Lung (tissue), 11 donors: ENCODE measurements at regions not wholly inside any gene's neighbourhood (a gene's known extent, or its start where the extent isn't known, plus 50 kb on each side); places are given as distances from the start of the nearest gene placed in this dataset.

ENCODE experiments used
- ATAC-seq: fragments of 200-7000 bp; cut with Tn5 transposase; one replicate; pipeline ENCODE4 v1.9.1; 2020; ENCODE audit warnings: moderate number of reproducible peaks; ENCODE audit not compliant: insufficient read depth, low FRiP score
- DNase-seq, 3 donors: peaks; one replicate each; pipeline ENCODE4 v3.0.0-alpha.2; 2013 to 2017
- H3K27ac ChIP-seq, 2 donors: one replicate each; pipeline ENCODE4 v1.5.1; 2013; ENCODE audit warnings: mild to moderate bottlenecking in 2 of 2, moderate library complexity in 2 of 2, control low read depth in 1 of 2, inconsistent platforms in 1 of 2, low read depth in 1 of 2, low read length in 1 of 2
- H3K27me3 ChIP-seq, 3 donors: one replicate each; pipeline ENCODE4 v1.5.1; 2013; ENCODE audit warnings: low read length in 2 of 3; ENCODE audit not compliant: control insufficient read depth in 3 of 3, insufficient read depth in 3 of 3
- H3K36me3 ChIP-seq, 4 donors: one replicate each; pipeline ENCODE4 v1.5.1; 2013; ENCODE audit warnings: low read length in 4 of 4, mild to moderate bottlenecking in 1 of 4, moderate library complexity in 1 of 4; ENCODE audit not compliant: control insufficient read depth in 4 of 4, insufficient read depth in 4 of 4
- H3K4me1 ChIP-seq, 5 donors: one replicate each; pipeline ENCODE4 v1.5.1; 2013; ENCODE audit warnings: low read length in 5 of 5, mild to moderate bottlenecking in 2 of 5, moderate library complexity in 1 of 5; ENCODE audit not compliant: control insufficient read depth in 5 of 5, insufficient read depth in 5 of 5
- H3K4me3 ChIP-seq: one replicate; pipeline ENCODE4 v1.5.1; 2013; ENCODE audit warnings: mild to moderate bottlenecking, control low read depth, moderate library complexity
- H3K9ac ChIP-seq, 2 donors: one replicate each; pipeline ENCODE4 v1.5.1; 2013; ENCODE audit warnings: low read length in 2 of 2, control low read depth in 1 of 2; ENCODE audit not compliant: insufficient read depth in 1 of 2
- H3K9me3 ChIP-seq, 4 donors: one replicate each; pipeline ENCODE4 v1.5.1; 2013; ENCODE audit warnings: low read length in 3 of 4, mild to moderate bottlenecking in 1 of 4, moderate library complexity in 1 of 4; ENCODE audit not compliant: control insufficient read depth in 4 of 4, insufficient read depth in 3 of 4
- WGBS, 2 donors: extraction: QIAGEN DNeasy Blood & Tissue Kit; methylation state at CpG; one replicate each; pipeline ENCODE4 v1.1.7; 2013; 5-methylcytosine and 5-hydroxymethylcytosine counted together
- TF ChIP-seq, protein P1 (sequence below): IDR thresholded peaks from 2 replicates; pipeline ENCODE4 v1.5.1; 2012; ENCODE audit warnings: mild to moderate bottlenecking; ENCODE audit errors: control extremely low read depth, extremely low read depth
- donor health status: control.
- donor health status: control.
- donor health status: Bipolar disorder and iron deficiency.
- donor health status: healthy.
- donor health status: DM: yes; HTN: yes; CAD: no.

DNA sequence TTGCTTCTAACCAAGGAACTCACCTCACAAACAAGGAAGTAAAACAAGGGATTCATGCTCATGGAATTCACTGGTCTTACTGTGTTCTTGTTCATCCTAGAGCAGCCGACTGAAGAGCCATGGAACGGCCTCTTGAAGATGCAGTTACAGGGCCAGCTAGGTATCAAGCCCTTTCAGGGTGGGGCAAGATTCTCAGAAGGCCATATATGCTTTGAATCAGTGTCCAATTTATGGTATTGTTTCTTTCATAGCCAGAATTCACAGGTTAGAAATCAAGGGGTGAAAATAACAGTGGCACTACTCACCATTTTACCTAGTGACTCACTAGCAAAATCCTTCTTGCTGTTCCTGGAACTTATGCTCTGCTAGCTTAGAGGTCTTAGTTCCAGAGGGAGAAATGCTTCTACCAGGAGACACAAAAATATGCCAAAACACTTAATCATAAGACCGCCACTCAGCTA is 159.5 kb upstream of the CDH10 start:
- TF ChIP-seq, protein P1, sequence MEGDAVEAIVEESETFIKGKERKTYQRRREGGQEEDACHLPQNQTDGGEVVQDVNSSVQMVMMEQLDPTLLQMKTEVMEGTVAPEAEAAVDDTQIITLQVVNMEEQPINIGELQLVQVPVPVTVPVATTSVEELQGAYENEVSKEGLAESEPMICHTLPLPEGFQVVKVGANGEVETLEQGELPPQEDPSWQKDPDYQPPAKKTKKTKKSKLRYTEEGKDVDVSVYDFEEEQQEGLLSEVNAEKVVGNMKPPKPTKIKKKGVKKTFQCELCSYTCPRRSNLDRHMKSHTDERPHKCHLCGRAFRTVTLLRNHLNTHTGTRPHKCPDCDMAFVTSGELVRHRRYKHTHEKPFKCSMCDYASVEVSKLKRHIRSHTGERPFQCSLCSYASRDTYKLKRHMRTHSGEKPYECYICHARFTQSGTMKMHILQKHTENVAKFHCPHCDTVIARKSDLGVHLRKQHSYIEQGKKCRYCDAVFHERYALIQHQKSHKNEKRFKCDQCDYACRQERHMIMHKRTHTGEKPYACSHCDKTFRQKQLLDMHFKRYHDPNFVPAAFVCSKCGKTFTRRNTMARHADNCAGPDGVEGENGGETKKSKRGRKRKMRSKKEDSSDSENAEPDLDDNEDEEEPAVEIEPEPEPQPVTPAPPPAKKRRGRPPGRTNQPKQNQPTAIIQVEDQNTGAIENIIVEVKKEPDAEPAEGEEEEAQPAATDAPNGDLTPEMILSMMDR, result no peak
- ATAC-seq (no peak), DNase-seq (no peak)
- H3K4me1 ChIP-seq, result no peaks in the 10 kb centered on the region
- no peaks in the 10 kb centered on the region for H3K9me3 ChIP-seq
- no peaks in the 10 kb centered on the region for H3K27me3 ChIP-seq
- H3K4me3 ChIP-seq, result no peak overlapping the region
- no peak overlapping the region for H3K9ac ChIP-seq
- H3K36me3 ChIP-seq, result no peaks in the 10 kb centered on the region
- 89 to 91% methylated on average over 3 of the region's 3 CpGs for WGBS, 2 donors
- no peak overlapping the region for H3K27ac ChIP-seq

DNA sequence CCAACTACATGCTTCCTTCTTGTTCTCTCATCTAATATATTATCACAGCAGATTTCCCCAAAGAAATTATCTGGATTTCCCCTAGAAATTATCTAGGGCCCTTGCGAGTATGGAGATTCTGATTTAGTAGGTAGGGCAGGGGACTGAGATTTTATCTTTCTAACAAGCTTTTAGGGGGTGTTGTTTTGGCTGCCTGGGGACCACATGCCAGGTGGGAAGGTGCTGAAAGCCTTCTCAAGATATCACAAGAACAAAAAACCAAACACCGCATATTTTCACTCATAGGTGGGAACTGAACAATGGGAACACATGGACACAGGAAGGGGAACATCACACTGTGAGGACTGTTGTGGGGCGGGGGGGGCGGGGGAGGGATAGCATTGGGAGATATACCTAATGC is 146.5 kb upstream of the CDH10 start:
- WGBS, 2 donors, result 81 to 86% methylated on average over 4 of the region's 4 CpGs
- Histone ChIP-seq H3K4me1 (no peaks in the 10 kb centered on the region), H3K36me3 (no peaks in the 10 kb centered on the region), H3K9me3 (peaks cover 0 to 4% (median 0%) of the 10 kb centered on the region in 4 donors), H3K9ac (no peak overlapping the region), H3K4me3 (no peak overlapping the region), H3K27me3 (no peaks in the 10 kb centered on the region), H3K27ac (no peak overlapping the region)
- no peak for ATAC-seq
- DNase-seq, result no peak
- TF ChIP-seq, protein P1, result no peak

DNA sequence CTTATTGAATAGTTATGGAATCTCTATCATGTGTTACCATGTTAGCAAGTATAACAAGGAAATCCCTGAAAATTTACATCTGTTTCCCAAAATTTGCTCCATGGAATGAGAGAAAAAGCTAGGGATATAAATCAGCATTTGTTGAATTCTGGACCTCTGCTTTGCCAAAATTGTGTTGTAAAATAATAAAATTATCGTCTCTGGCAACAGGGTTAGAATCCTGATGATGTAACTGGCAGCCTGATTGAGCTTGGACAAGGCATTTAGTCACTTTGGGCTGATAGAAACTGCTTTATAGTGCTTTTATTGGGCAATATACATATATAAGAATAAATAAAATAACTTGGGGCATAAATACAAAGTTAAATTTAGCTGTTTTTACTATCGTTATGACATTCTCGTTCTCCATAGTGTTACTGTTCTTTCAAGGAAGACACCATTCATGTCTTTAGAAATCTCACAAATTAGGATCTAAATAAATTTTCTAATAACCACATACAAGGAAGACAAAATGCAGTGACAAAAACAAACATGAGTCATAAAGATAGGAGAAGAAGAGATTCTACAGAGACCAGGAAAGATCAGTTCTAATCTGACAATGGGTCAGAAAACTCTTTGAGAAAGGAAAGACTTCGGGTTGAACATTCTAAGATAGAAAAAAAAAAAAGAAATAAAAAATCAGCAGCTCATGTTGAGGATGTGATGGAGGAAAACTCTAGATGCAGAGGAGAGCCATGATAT is 145.0 kb upstream of the CDH10 start:
- DNase-seq, result peak in 1 of 3 donors; percentile 0
- H3K36me3 ChIP-seq, result no peaks in the 10 kb centered on the region
- H3K9ac ChIP-seq, result no peak overlapping the region
- H3K27ac ChIP-seq, result no peak overlapping the region
- H3K4me3 ChIP-seq, result no peak overlapping the region
- no peaks in the 10 kb centered on the region for H3K27me3 ChIP-seq
- WGBS, 2 donors, result 72 to 73% methylated on average over 4 of the region's 4 CpGs
- no peaks in the 10 kb centered on the region for H3K4me1 ChIP-seq
- H3K9me3 ChIP-seq, result peaks cover 0 to 4% (median 0%) of the 10 kb centered on the region in 4 donors
- TF ChIP-seq, protein P1, result no peak
- ATAC-seq, result no peak
